ENCODE measurements at regions not wholly inside any gene's neighbourhood (a gene's known extent, or its start where the extent isn't known, plus 50 kb on each side); places are given as distances from the start of the nearest gene placed in this dataset.

- no peak for DNase-seq (ENCODE audit: low read depth)
- ChIA-PET POLR2A (no interaction called here), CTCF (no interaction called here)
- H3K36me3 ChIP-seq (ENCODE audit: control insufficient read depth, insufficient read depth, low read length), result no peaks in the 10 kb centered on the region
- H3K27me3 ChIP-seq (ENCODE audit: control insufficient read depth, insufficient read depth, low read length), result no peaks in the 10 kb centered on the region
- H3K4me3 ChIP-seq (ENCODE audit: low read depth, low read length), result no peak overlapping the region
- TF ChIP-seq CTCF (IDR thresholded peaks at IDR 0.05; ENCODE audit: insufficient read depth, low read depth, low read length), result no peak
Measured at GRCh38 chr3:5531039-5531438, 343.5 kb downstream of the EDEM1 start.

- TF ChIP-seq CTCF (IDR thresholded peaks at IDR 0.05; ENCODE audit: insufficient read depth, low read depth, low read length), result no peak
- no peaks in the 10 kb centered on the region for H3K27me3 ChIP-seq (ENCODE audit: control insufficient read depth, insufficient read depth, low read length)
- DNase-seq (ENCODE audit: low read depth), result no peak
- H3K36me3 ChIP-seq (ENCODE audit: control insufficient read depth, insufficient read depth, low read length), result no peaks in the 10 kb centered on the region
- ChIA-PET CTCF (no interaction called here), POLR2A (no interaction called here)
- no peak overlapping the region for H3K4me3 ChIP-seq (ENCODE audit: low read depth, low read length)
Measured at GRCh38 chr3:5531741-5532290, 344.3 kb downstream of the EDEM1 start.

GRCh38 chr3:5540532-5540931 is 353.0 kb downstream of the EDEM1 start:
- no peaks in the 10 kb centered on the region for H3K36me3 ChIP-seq (ENCODE audit: control insufficient read depth, insufficient read depth, low read length)
- H3K4me3 ChIP-seq (ENCODE audit: low read depth, low read length), result no peak overlapping the region
- DNase-seq (ENCODE audit: low read depth), result no peak
- ChIA-PET CTCF (no interaction called here), POLR2A (no interaction called here)
- no peaks in the 10 kb centered on the region for H3K27me3 ChIP-seq (ENCODE audit: control insufficient read depth, insufficient read depth, low read length)
- no peak for TF ChIP-seq CTCF (IDR thresholded peaks at IDR 0.05; ENCODE audit: insufficient read depth, low read depth, low read length)

DNA sequence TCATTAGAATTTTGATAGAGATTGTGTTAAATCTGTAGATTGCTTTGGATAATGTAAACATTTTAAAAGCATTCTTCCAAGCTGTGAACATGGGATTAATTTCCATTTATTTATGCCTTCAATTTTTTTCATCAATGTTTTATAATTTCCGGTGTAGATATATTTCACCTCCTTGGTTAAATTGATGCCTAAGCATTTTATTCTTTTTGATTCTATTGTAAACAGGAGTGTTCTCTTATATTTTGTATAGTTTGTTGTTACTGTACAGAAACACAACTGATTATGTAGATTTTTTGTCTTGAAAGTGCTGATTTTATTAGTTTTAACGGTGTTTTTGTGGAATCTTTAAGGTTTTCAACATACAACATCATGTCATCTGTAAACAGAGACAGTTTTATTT is 355.0 kb downstream of the EDEM1 start:
- Histone ChIP-seq H3K36me3 (ENCODE audit: control insufficient read depth, insufficient read depth, low read length) (no peaks in the 10 kb centered on the region), H3K4me3 (ENCODE audit: low read depth, low read length) (no peak overlapping the region), H3K27me3 (ENCODE audit: control insufficient read depth, insufficient read depth, low read length) (no peaks in the 10 kb centered on the region)
- ChIA-PET POLR2A (no interaction called here), CTCF (no interaction called here)
- no peak for TF ChIP-seq CTCF (IDR thresholded peaks at IDR 0.05; ENCODE audit: insufficient read depth, low read depth, low read length)
- DNase-seq (ENCODE audit: low read depth), result no peak

DNA sequence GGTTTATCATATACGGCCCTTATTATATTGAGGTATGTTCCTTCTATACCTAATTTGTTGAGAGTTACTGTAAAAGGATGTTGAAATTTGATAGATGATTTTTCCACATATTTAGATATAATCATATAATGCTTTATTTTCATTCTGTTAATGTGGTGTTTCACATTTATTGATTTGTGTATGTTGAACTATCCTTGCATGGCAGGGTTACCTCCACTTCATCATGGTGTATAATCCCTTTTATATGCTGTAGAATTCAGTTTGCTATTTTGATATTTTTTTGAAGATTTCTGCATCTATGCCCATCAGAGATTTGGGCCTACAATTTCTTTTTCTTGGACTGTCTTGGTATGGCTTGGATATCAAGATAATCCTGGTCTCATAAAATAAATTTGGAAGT is 355.5 kb downstream of the EDEM1 start:
- ChIA-PET CTCF (no interaction called here), POLR2A (no interaction called here)
- Histone ChIP-seq H3K36me3 (ENCODE audit: control insufficient read depth, insufficient read depth, low read length) (no peaks in the 10 kb centered on the region), H3K4me3 (ENCODE audit: low read depth, low read length) (no peak overlapping the region), H3K27me3 (ENCODE audit: control insufficient read depth, insufficient read depth, low read length) (no peaks in the 10 kb centered on the region)
- TF ChIP-seq CTCF (IDR thresholded peaks at IDR 0.05; ENCODE audit: insufficient read depth, low read depth, low read length), result no peak
- no peak for DNase-seq (ENCODE audit: low read depth)

Data from BJ (cell line).